GM18873 (cell line): ENCODE measurements at regions not wholly inside any gene's neighbourhood (a gene's known extent, or its start where the extent isn't known, plus 50 kb on each side); places are given as distances from the start of the nearest gene placed in this dataset.
"Not testable (repeated sequence)": the region's sequence is repeated elsewhere in the genome, so short reads cannot be mapped to it uniquely, and the experiment has no call there.

Source experiments
- ATAC-seq: cut with Tn5 transposase; IDR thresholded peaks from one replicate; pipeline ENCODE4 v1.9.1; 2021; ENCODE audit warnings: mild to moderate bottlenecking, moderate library complexity, moderate number of reproducible peaks; ENCODE audit not compliant: unreplicated experiment, low FRiP score

DNA sequence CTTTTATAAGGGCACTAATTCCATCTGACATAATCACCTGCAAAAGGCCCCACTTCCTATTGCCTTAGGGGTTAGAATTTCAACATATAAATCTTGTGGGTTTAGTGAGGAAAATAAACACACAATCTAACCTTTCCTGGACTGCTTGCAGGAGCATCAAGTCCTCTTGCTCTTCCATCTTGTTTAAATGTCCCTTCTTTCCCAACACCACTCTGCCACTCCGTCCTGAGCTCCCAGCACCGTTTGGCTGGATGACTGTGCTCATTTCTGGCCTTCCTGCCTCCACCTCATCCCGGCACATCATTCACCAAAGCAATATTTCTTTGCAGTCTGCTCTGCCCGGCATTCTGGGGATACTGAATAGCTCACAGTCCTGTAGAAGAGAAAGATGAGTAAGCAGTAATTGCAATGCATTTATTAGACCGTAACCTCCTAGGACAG lies 247.8 kb downstream of the BCL2 start:
- no peak for ATAC-seq

DNA sequence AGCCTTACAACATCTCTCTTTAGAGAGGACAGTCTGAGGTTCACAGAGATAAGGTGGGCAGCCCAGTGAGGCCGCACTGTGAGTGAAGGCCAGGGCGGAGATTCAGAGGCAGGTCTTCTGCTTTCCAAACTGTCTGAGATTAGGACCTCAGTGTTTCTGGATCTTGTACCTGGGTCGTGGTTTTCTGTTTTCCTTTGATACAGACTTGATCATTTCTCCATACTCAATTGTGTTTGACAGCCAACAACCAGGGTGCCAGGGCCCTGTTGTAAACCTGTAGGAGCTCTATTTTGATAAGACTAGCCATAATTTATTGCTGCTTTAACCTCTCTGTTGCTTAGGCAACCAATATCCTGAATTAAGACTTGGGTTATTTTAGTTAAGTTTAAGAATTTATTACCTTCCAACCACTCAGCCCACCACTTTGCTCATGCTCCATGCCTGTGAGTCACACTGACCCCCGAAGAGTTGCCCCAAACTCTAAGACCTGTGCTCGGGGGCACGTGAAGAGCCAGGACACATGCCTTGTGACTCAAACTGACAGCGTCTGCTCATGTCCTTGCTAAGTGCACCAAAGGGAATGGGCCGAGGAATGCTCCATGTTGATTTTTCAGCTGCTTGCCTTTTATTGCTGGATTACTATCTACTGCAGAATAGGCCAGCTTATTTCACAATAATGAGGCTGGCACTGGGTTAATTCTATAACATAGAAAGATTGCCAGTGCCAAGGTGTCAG lies 248.6 kb downstream of the BCL2 start:
- no peak for ATAC-seq

DNA sequence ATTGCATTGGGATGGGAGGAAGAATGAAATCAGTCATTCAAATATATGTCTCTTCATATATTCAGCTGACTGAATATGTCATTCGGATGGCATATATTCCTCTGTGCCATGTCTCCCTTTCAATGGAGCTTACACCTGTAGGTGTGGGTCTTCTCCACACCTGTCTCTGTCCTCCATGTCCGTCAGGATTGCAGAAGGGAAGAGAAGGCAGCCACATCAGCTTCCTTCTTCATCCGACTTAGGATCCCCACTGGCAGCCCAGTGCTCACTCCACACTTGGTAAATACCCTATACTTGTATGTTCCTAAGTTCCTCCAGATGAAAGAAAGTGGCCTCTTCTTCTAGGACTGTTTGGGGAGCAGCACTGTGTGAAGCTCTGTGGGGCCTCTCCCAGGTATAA lies 250.1 kb downstream of the BCL2 start:
- ATAC-seq: no peak

DNA sequence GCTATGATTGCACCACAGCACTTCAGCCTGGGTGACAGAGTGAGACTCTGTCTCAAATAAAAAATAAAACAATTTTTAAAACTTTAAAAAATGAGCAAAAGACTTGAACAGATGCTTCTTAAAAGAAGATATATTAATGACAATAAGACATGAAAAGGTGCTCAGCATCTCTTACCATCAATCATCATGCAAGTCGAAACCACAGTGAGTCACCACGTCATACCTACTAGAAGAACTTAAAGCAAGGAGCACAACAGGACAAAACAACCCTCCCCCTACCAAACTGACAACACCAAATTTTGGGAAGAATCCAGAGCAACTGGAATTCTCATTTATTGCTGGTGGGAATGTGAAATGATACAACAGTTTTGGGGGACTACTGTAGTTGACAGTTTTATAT lies 251.6 kb downstream of the BCL2 start:
- no peak for ATAC-seq

DNA sequence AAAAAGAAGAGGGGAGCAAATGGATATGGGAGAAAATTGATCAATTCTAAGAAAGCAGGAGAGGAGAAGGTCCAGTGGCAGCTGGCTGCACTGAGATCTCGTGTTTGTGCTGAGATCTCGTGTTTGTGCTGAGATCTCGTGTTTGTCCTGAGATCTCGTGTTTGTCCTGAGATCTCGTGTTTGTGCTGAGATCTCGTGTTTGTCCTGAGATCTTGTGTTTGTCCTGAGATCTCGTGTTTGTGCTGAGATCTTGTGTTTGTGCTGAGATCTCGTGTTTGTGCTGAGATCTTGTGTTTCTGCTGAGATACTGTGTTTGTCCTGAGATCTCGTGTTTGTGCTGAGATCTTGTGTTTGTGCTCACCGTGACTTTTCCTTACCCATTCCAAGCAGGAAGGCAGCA lies 254.4 kb downstream of the BCL2 start:
- ATAC-seq: no peak

DNA sequence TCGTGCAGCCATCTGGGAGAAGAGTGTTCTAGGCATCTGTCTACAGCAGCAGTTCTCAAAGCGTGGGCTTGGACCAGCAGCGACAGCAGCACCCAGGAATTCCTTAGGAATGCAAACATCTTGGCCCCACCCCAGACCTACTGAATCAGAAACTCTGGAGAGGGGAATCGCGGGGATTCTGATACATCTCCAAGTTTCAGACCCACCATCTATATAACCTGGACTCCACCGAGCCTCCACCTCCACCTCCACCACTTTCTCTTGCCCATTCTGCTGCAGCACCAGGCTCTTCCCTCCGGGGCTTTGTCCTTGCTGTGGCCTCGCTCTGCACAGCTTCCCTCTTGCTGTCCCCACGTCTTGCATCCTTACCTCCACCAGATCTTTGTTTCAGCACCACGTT lies 256.4 kb downstream of the BCL2 start:
- no peak for ATAC-seq

DNA sequence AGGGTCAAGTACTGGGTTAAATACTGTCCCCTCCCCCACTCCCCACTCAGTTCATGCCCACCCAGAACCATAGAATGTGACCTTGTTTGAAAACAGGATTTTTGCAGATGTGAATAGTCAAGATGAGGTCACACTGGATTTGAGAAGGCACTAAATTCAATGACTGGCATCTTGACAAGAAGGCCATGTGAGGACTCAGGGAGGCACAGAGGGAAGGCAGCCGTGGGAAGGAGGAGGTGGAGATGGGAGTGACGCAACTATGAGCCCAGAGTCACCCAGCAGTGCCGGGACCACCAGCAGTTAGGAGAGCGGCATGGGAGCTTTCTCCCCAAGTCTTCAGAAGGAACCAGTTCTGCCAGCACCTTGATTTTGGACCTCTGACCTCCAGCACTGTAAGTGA lies 257.3 kb downstream of the BCL2 start:
- no peak for ATAC-seq

DNA sequence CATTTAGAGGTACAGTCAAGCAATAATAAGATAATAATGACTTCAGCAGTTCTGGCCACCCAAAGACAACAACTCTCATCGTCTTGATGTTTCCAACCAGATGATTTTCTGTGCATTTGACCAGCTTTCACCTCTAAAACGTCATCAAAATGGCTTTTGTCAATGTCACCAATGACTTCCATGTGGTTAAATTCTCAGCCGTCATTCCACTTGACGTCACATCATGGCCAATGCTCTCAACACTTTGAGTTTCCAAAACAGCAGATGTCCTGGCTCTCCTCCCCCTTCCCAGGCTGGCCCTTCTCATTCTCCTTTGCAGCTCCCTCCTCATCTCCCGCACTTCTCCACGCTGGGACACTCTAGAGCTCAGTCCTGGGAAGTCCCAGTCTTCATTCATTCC lies 258.3 kb downstream of the BCL2 start:
- no peak for ATAC-seq

DNA sequence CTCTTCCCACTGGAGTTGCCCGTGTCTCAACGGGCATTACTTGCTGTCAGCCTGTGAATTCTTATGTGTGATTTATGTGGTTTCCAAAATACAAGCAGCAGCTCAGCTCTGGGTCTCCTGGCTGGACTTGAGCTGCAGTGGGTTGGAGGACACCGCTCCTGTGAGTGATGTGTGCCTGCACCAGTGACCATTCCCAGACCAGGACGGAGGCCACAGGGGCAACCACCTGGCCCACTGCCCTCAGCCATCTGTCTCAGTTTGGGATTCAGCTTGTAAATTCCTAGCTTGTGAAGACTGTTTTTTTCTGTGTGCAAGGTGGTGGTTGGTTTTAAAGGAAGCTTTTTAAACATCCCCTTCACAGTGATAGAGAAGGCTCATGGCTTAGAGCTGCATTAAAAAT lies 261.0 kb downstream of the BCL2 start:
- no peak for ATAC-seq

DNA sequence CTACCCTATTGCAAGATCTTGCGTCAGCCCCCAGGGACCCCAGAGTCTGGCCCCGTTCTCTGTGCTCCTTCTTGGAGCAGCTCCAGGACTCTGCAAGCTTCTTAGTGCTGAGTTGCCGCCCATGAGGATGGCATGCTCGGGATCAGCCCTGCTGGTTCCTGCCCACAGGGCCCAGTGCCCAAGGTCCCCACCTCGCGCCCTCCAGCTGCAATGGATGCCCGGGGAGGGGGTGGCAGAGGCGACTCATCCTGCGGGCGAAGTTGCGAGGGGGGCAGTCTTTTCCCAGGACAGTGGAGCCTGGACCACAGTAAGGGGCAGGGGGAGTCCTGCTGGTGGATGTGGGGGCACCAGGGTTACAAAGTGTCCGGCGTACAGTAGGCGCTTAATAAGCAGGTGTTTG lies 261.9 kb downstream of the BCL2 start:
- ATAC-seq: no peak

DNA sequence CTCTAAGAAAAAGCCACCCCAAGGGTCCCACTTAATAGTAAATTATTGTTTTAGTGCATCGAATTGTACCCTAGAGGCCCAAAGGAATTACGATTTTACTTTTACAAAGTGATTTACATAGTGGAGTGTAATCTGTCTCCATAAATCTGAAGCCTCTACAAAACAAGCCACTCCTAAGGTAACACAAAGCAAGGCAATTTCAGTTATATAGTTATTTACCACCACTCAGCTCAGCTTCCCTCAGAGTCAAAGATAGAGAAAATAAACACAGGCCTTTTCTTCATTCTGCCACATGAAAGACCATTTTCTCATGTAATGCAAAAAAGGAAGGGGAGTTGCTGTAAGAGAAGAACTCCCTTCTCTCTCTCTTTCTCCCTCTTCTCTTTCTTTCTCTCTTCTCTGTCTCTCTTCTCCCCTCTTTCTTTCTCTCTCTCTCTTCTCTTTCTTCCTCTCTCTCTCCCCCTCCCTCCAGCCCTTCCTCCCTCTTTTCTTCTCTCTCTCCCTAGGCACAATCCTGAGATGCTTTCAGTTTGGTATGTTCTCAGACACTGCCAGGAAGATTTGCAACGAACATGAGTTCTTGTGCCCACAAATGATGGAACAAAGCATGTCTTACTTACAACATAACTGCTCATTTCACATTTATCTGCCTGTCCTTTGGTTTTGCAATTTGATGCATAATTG lies 264.5 kb downstream of the BCL2 start:
- no peak for ATAC-seq

DNA sequence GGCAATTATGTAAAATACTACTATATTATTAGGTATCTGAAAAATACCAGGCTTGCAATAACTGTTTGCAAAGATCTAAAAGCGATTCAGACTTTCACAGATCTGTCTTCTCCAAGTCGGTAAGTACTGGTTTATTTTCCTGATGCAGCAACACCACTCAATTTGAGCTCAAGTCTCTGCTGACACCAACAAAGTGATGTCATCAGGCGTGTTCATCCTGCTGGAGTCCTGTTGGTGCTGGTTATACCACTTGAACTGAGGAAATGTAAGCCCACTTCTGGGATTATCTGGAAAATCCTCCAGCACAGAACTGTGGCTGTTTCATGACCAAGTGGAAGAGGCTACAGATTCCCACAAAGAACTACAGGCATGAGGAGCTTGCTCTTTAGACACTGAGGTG lies 267.6 kb downstream of the BCL2 start:
- ATAC-seq: no peak

DNA sequence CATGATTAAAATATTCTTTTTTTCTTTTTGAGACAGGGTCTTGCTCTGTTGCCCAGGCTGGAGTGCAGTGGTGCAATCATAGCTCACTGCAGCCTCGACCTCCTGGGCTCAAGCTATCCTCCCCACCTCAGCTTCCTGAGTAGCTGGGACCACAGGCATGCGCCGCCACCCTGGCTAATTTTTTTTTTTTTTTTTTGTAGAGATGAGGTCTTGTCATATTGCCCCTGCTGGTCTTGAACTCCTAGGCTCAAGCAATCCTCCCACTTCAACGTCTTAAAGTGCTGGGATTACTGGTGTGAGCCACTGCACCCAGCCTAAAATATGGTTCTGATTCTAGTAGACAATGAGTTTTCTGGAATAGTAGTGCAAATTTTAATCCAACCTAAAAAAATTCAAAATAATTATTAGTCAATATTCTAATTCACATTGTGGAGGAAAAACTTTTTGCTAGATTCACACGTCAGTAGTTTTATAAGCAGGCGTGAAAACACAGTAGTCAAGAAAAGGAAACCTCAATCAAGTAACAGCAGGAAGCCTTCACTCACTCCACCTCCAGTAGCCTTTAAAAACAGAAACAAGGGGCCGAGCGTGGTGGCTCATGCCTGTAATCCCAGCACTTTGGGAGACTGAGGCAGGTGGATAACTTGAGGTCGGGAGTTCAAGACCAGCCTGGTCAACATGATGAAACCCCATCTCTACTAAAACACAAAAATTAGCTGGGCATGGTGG lies 268.7 kb downstream of the BCL2 start:
- not testable (repeated sequence) for ATAC-seq

DNA sequence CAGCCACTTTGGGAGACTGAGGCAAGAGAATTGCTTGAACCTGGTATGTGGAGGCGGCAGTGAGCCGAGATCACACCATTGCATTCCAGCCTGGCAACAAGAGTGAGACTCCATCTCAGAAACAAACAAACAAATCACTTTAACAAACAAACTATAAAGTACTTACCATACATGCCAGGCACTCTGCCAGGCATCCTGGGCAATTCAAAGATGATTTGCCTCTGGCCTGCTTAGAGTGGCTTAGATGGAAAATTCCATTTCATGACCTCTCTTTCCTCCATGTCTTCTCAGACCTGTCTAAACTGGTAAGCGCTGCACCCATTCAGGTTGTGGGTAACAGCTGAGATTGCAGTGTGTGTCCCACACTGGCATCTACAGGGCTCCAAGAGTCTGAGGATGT lies 273.2 kb downstream of the BCL2 start:
- no peak for ATAC-seq

DNA sequence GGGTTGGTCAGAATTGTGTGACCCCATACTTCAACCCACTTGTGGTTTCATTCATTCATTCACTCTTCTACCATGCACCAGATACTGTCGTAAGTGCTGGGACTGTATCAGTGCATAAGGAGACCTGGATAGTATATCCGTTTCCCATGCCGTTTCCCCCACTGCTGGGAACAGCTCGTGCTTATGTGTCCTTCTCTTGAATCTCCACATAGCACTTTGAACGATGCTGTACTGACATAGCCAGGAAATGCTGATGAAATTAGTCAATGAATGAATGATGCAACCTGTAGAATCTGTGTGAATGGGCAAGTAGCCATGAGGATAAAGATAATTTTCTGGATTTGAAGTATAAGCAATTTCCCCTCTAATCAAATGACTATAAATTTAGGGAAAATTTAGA lies 276.1 kb downstream of the BCL2 start:
- ATAC-seq: no peak

DNA sequence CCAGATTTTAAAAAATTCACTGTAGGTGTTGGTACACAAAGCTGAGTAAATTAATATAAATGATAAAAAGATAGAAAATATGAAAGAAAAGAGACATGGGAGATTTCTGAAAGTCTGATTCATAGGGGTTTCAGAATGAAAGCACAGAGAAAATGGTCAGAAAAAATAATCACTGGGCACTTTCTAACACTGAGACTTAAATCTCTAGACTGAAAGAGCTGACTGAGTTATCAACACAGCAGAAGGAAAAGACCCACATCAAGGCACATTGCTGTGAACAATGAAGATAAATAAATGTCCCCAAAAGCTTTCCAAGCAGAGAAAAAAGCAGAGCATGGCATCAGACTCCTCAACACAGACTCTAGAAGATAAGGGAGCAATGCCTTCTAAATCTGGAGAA lies 277.2 kb downstream of the BCL2 start:
- no peak for ATAC-seq

DNA sequence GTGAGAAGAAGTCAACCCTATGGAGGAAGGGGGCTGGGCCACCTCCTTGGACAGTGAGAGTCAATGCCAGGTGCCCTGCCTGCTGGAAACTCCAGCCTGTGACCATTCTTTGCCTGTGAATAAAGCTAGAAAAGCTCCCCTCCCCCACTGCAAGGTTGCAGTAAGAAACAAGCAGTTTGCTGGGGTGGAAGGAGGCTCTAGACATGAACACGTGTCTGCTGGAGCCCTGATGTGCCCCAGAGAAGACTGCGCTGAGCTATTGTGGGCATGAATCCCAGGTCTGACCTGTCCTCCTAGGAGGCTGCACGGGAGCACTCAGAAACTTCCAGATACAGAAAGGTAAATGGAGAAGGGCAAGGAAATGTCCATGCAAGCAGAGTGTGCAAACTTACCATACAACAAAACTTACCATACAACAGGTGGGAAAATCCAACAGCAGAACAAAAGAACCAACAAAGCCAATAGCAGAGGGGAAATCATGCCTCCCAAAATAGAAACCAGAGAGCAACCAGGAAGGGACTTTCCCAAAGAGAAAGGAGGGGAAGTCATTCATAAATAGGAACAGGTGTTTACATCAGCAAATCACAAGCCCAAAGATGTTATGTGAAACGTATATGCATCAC lies 278.7 kb downstream of the BCL2 start:
- ATAC-seq: peak; percentile 57

DNA sequence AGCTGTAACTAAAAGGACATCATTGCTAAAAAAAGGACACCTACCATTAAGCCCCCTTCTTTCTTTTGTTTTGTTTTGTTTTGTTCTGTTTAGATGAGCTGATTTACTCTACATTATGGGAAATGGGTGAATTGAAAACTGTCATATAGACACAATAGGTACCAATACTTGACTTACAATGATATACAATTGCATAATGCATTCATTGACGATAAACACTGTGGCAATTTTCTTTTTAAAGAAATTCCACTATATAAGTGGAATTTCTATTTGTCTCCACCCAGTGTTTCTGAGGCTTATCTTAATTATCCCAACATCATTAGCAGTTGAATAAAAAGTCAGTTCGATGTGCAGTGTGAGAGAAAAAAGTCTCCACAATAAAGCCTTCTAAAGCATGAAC lies 282.1 kb downstream of the BCL2 start:
- ATAC-seq: no peak

DNA sequence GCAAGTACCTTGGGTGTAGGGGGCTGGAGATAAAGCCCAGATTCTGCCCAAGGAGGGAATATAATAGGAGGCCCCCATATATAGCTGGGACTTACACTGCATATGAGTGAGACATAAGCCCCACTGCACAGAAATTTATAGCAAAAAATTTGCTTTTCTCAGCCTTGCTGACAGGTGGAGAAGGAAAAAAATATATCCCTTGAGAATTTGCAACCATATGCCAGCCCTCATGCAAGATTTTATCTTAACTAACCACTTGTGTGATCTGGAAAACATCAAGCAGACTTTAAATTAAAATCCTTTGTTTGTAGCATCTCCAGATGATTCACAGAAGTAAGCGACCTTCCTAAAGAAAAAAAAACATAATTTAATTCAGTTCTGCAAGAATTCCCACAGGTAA lies 288.2 kb downstream of the BCL2 start:
- ATAC-seq: no peak
